ENCODE measurements at regions not wholly inside any gene's neighbourhood (a gene's known extent, or its start where the extent isn't known, plus 50 kb on each side); places are given as distances from the start of the nearest gene placed in this dataset.

- H3K36me3 Mint-ChIP-seq (ENCODE audit: low read depth), result 0 out of 3 replicates have a peak, but pooled peaks cover 5% of the 10 kb centered on the region
- Histone ChIP-seq H3K27me3 (ENCODE audit: insufficient read depth) (no peaks in the 10 kb centered on the region), H3K4me1 (ENCODE audit: insufficient read depth) (peaks cover 10% of the 10 kb centered on the region), H3F3A (replicated peaks; ENCODE audit: low read depth) (no peaks in the 10 kb centered on the region), H4K20me1 (replicated peaks; ENCODE audit: insufficient read depth) (no peaks in the 10 kb centered on the region), H3K27ac (ENCODE audit: low read depth) (no peak overlapping the region), H3K9me2 (ENCODE audit: insufficient read depth) (no peaks in the 10 kb centered on the region), H3K4me3 (no peak overlapping the region), H3K4me2 (no peak overlapping the region), H3K79me2 (replicated peaks; ENCODE audit: insufficient read depth) (no peaks in the 10 kb centered on the region), H2AFZ (no peak overlapping the region), H3K36me3 (ENCODE audit: insufficient read depth) (no peaks in the 10 kb centered on the region)
- peaks cover 9% of the 10 kb centered on the region; the same call in 2 of the 3 replicates for H3K9me3 Mint-ChIP-seq
- no peak for ATAC-seq
- no peak for TF ChIP-seq ZNF462 (CRISPR knock-in tag; IDR thresholded peaks at IDR 0.05)
- TF ChIP-seq ZNF331 (CRISPR knock-in tag; IDR thresholded peaks at IDR 0.05; ENCODE audit: low read depth), result no peak
- no peak for TF ChIP-seq ZNF114 (CRISPR knock-in tag; IDR thresholded peaks at IDR 0.05)
- no peak for TF ChIP-seq REST (IDR thresholded peaks at IDR 0.05; ENCODE audit: unreplicated experiment)
- no peak for TF ChIP-seq STAT1 (IDR thresholded peaks at IDR 0.05; ENCODE audit: unreplicated experiment)
- TF ChIP-seq EZH2 (IDR thresholded peaks at IDR 0.05; ENCODE audit: low read depth, unreplicated experiment), result no peak
- TF ChIP-seq NANOG (IDR thresholded peaks at IDR 0.05; ENCODE audit: borderline replicate concordance), result no peak
- TF ChIP-seq EZH2phosphoT487 (IDR thresholded peaks at IDR 0.05; ENCODE audit: unreplicated experiment), result no peak
- no peak for TF ChIP-seq POLR2AphosphoS5 (IDR thresholded peaks at IDR 0.05; ENCODE audit: low read depth)
- TF ChIP-seq ETS1 (IDR thresholded peaks at IDR 0.05), result no peak
- TF ChIP-seq JUNB (IDR thresholded peaks at IDR 0.05; ENCODE audit: unreplicated experiment), result no peak
- TF ChIP-seq CREB1 (CRISPR knock-in tag; IDR thresholded peaks at IDR 0.05; ENCODE audit: low read depth), result no peak
- no peak for TF ChIP-seq CTCF (conservative IDR thresholded peaks at IDR 0.05; ENCODE audit: low read depth in 2 of 2)
- H3K27ac Mint-ChIP-seq, result no peak overlapping the region
- H3K4me1 Mint-ChIP-seq, result peaks cover 7% of the 10 kb centered on the region
- H3K27me3 Mint-ChIP-seq (ENCODE audit: insufficient read depth, low read depth, poor library complexity), result peaks cover 6% of the 10 kb centered on the region
- no peak overlapping the region for H3K4me3 Mint-ChIP-seq
- no peak for DNase-seq (ENCODE audit: low spot score)
These were observed 55.2 kb upstream of the MRPS6 start for GRCh38 chr21:34018185-34018584.

All from GM23338 (cell line).